ENCODE measurements at regions not wholly inside any gene's neighbourhood (a gene's known extent, or its start where the extent isn't known, plus 50 kb on each side); places are given as distances from the start of the nearest gene placed in this dataset.

DNA sequence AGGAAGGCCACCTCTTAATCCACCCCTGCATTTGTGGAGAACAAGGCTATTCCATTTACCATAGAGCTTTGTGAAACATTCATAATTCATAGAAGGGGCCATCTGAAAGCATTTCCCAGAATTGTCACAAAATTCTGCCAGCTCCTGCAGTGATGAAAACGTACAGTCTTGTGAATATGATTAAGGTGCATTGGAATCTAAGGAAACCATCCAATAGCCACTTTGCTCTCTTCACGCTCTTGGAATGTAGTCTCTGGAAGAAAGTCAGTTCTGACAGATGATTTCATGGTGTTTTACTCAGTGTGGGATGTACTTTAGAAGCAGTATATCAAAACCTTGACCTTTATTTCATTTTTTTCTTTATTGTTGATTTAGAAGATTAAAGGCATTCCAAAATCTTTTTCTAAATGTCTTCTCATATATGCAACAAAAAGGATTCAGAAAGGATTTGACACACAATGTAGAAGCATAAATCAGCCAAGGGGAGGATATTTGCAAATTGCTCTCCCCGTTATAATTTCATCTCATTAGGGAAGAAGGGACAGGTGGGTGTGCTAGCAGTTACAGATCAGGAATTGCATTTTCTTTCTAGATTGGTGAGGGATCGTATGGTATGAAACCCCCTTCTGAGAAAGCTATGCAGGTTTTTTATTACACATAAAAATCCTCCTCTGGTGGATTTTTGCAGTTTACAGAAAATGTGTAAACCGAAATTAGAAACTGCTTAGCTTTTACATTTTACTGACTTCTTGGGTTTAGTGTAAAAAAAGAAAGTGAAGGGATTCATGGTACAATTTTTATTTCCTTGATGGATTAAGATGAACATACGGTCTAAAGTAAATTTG lies 390.2 kb downstream of the LRIG3 start:
- intact Hi-C loops (cut with micrococcal nuclease): loop anchor here (2.0 to 10.0 kb wide), 5 partner anchors 48 to 545 kb away; no protein-coding TSS in a partner anchor
- Histone ChIP-seq H3K27ac (ENCODE audit: low read length) (peak overlapping the region; percentile 95), H3K36me3 (ENCODE audit: low read depth, low read length) (no peaks in the 10 kb centered on the region), H3K4me1 (ENCODE audit: insufficient read depth, low read length) (peaks cover 52% of the 10 kb centered on the region), H3F3A (ENCODE audit: low read length, unreplicated experiment) (peaks cover 3% of the 10 kb centered on the region), H4K20me1 (ENCODE audit: low read length) (no peaks in the 10 kb centered on the region), H3K4me2 (ENCODE audit: low read length) (peak overlapping the region; percentile 49), H3K9me3 (ENCODE audit: low read length) (no peaks in the 10 kb centered on the region), H3K9me2 (replicated peaks; ENCODE audit: low read length) (no peaks in the 10 kb centered on the region), H3K79me2 (ENCODE audit: low read length) (no peaks in the 10 kb centered on the region), H3K9ac (ENCODE audit: low read length) (peak overlapping the region; percentile 43), H3K4me3 (ENCODE audit: low read length) (peak overlapping the region; percentile 13), H3K27me3 (ENCODE audit: low read length) (no peaks in the 10 kb centered on the region), H2AFZ (ENCODE audit: low read length) (no peak overlapping the region)
- POLR2A ChIA-PET (ENCODE audit: unreplicated experiment): no interaction called here
- CTCF ChIA-PET: interaction anchor here (0.8 kb wide), 1 partner anchor 86 kb away, joined by 4 read pairs; no protein-coding TSS in a partner anchor
- no TSS peak for BruUV-seq (replicated peaks)
- peak; percentile 46 for ATAC-seq
- DNase-seq: peak; percentile 86
- TF ChIP-seq, protein P1, sequence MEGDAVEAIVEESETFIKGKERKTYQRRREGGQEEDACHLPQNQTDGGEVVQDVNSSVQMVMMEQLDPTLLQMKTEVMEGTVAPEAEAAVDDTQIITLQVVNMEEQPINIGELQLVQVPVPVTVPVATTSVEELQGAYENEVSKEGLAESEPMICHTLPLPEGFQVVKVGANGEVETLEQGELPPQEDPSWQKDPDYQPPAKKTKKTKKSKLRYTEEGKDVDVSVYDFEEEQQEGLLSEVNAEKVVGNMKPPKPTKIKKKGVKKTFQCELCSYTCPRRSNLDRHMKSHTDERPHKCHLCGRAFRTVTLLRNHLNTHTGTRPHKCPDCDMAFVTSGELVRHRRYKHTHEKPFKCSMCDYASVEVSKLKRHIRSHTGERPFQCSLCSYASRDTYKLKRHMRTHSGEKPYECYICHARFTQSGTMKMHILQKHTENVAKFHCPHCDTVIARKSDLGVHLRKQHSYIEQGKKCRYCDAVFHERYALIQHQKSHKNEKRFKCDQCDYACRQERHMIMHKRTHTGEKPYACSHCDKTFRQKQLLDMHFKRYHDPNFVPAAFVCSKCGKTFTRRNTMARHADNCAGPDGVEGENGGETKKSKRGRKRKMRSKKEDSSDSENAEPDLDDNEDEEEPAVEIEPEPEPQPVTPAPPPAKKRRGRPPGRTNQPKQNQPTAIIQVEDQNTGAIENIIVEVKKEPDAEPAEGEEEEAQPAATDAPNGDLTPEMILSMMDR (conservative IDR thresholded peaks at IDR 0.05; ENCODE audit: low read depth, low read length): no peak
- no peak for TF ChIP-seq EZH2phosphoT487 (IDR thresholded peaks at IDR 0.05; ENCODE audit: borderline replicate concordance, low read length)
- TF ChIP-seq EZH2 (IDR thresholded peaks at IDR 0.05; ENCODE audit: low read length, unreplicated experiment): no peak

DNA sequence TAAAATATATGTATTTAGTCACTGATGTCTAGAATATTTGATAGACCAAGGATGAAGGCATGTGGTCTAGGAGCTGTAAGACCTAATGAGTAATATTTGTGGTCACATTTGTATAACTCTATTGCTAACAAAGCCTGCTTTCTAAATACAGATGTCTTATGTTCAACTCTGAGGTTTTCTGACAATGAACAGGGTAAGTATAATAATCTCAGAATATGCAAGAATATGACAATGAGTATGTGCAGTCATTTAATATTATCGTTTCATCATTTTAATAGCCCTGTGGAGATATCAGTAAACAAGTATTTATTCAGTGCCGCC lies 389.6 kb downstream of the LRIG3 start:
- no peaks in the 10 kb centered on the region for H3K9me2 ChIP-seq (replicated peaks; ENCODE audit: low read length)
- H3K36me3 ChIP-seq (ENCODE audit: low read depth, low read length): no peaks in the 10 kb centered on the region
- H4K20me1 ChIP-seq (ENCODE audit: low read length): no peaks in the 10 kb centered on the region
- no peaks in the 10 kb centered on the region for H3K27me3 ChIP-seq (ENCODE audit: low read length)
- H3F3A ChIP-seq (ENCODE audit: low read length, unreplicated experiment): peaks cover 3% of the 10 kb centered on the region
- peaks cover 54% of the 10 kb centered on the region for H3K4me1 ChIP-seq (ENCODE audit: insufficient read depth, low read length)
- ATAC-seq (peak; percentile 37), DNase-seq (peak; percentile 64)
- no peak overlapping the region for H3K4me3 ChIP-seq (ENCODE audit: low read length)
- H3K79me2 ChIP-seq (ENCODE audit: low read length): no peaks in the 10 kb centered on the region
- peak overlapping the region; percentile 95 for H3K27ac ChIP-seq (ENCODE audit: low read length)
- no peak overlapping the region for H2AFZ ChIP-seq (ENCODE audit: low read length)
- ChIA-PET CTCF (interaction anchor here (0.8 kb wide), 1 partner anchor 87 kb away, joined by 4 read pairs; no protein-coding TSS in a partner anchor), POLR2A (ENCODE audit: unreplicated experiment) (no interaction called here)
- intact Hi-C loops (cut with micrococcal nuclease): loop anchor here (5.0 to 10.0 kb wide), 2 partner anchors 48 to 546 kb away; no protein-coding TSS in a partner anchor
- BruUV-seq (replicated peaks): no TSS peak
- TF ChIP-seq, protein P1 (conservative IDR thresholded peaks at IDR 0.05; ENCODE audit: low read depth, low read length): no peak
- no peak for TF ChIP-seq EZH2 (IDR thresholded peaks at IDR 0.05; ENCODE audit: low read length, unreplicated experiment)
- TF ChIP-seq EZH2phosphoT487 (IDR thresholded peaks at IDR 0.05; ENCODE audit: borderline replicate concordance, low read length): no peak
- H3K9ac ChIP-seq (ENCODE audit: low read length): peak overlapping the region; percentile 43; the same call in 1 of the 2 replicates
- H3K9me3 ChIP-seq (ENCODE audit: low read length): no peaks in the 10 kb centered on the region
- H3K4me2 ChIP-seq (ENCODE audit: low read length): peak overlapping the region; percentile 49
